Naive thymus-derived CD4-positive, alpha-beta T cell (primary cell): ENCODE measurements at regions not wholly inside any gene's neighbourhood (a gene's known extent, or its start where the extent isn't known, plus 50 kb on each side); places are given as distances from the start of the nearest gene placed in this dataset.

ENCODE experiments used
- ATAC-seq: fragments of 150-1000 bp; cut with Tn5 transposase; 2 replicates; pipeline ENCODE4 v1.10.0; 2021; ENCODE audit warnings: mild to moderate bottlenecking, moderate library complexity
- CTCF ChIA-PET: fragments of 350-600 bp; sonication (Branson Sonifier 250); formaldehyde crosslinking; loops from one replicate; lab custom pipeline; 2021; ENCODE audit warnings: antibody characterized with exemption; lab: Charles Lee
- POLR2A ChIA-PET: fragments of 350-600 bp; sonication (Branson Sonifier 250); formaldehyde crosslinking; loops from one replicate; lab custom pipeline; 2021; ENCODE audit warnings: antibody characterized with exemption, inconsistent platforms; lab: Charles Lee
- DNase-seq, 9 donors: peaks; one replicate each; pipeline versions ENCODE4 v3.0.0 to v3.0.0-alpha.2; 2020 to 2022; ENCODE audit warnings: mixed read lengths in 1 of 9
- H3K27ac ChIP-seq: one replicate; pipeline ENCODE4 v1.7.0; 2013; ENCODE audit warnings: mild to moderate bottlenecking, low read depth, low read length, moderate library complexity
- H3K27me3 ChIP-seq, 2 donors: one replicate each; pipeline ENCODE4 v1.7.0; 2013; ENCODE audit warnings: low read length in 2 of 2, mild to moderate bottlenecking in 2 of 2, moderate library complexity in 2 of 2; ENCODE audit not compliant: control insufficient read depth in 2 of 2, insufficient read depth in 2 of 2
- H3K36me3 ChIP-seq, 3 experiments: 1 replicate in 2 of 3; 2 replicates in 1 of 3; pipeline ENCODE4 v1.7.0; 2013; ENCODE audit warnings: low read length in 3 of 3, mild to moderate bottlenecking in 3 of 3, moderate library complexity in 1 of 3; ENCODE audit not compliant: insufficient read depth in 3 of 3, control insufficient read depth in 2 of 3
- H3K4me1 ChIP-seq, 2 donors: one replicate each; pipeline ENCODE4 v1.7.0; 2013; ENCODE audit warnings: low read length in 2 of 2, mild to moderate bottlenecking in 2 of 2, moderate library complexity in 1 of 2; ENCODE audit not compliant: control insufficient read depth in 2 of 2, insufficient read depth in 2 of 2
- H3K4me3 ChIP-seq: 2 replicates; pipeline ENCODE4 v1.7.0; 2013; ENCODE audit warnings: mild to moderate bottlenecking, low read length
- H3K9me3 ChIP-seq, 3 experiments: 1 replicate in 2 of 3; 2 replicates in 1 of 3; pipeline ENCODE4 v1.7.0; 2013; ENCODE audit warnings: low read length in 3 of 3; ENCODE audit not compliant: control insufficient read depth in 2 of 3
- H3K27ac Mint-ChIP-seq, 9 donors: one replicate each; pipeline ENCODE4 v1.8.0; 2020 to 2022; ENCODE audit warnings: mixed read lengths in 9 of 9, mild to moderate bottlenecking in 8 of 9, moderate library complexity in 5 of 9, inconsistent platforms in 2 of 9
- H3K27me3 Mint-ChIP-seq, 5 donors: one replicate each; pipeline ENCODE4 v1.8.0; 2021 to 2022; ENCODE audit warnings: mixed read lengths in 5 of 5, mild to moderate bottlenecking in 1 of 5
- H3K36me3 Mint-ChIP-seq, 5 donors: one replicate each; pipeline ENCODE4 v1.8.0; 2020 to 2022; ENCODE audit warnings: mixed read lengths in 5 of 5, mild to moderate bottlenecking in 3 of 5, inconsistent platforms in 1 of 5
- H3K4me1 Mint-ChIP-seq, 7 donors: one replicate each; pipeline ENCODE4 v1.8.0; 2020 to 2022; ENCODE audit warnings: mixed read lengths in 7 of 7, mild to moderate bottlenecking in 3 of 7, inconsistent platforms in 1 of 7
- H3K4me3 Mint-ChIP-seq, 10 donors: one replicate each; pipeline ENCODE4 v1.8.0; 2020 to 2022; ENCODE audit warnings: mild to moderate bottlenecking in 10 of 10, mixed read lengths in 10 of 10, moderate library complexity in 6 of 10, inconsistent platforms in 2 of 10
- H3K9me3 Mint-ChIP-seq, 11 donors: one replicate each; pipeline ENCODE4 v1.8.0; 2020 to 2022; ENCODE audit warnings: mixed read lengths in 11 of 11, mild to moderate bottlenecking in 4 of 11, inconsistent platforms in 1 of 11, moderate library complexity in 1 of 11
- intact Hi-C, 2 donors: fragments of 100-400 bp; cut with micrococcal nuclease; formaldehyde crosslinking; loops; one replicate each; pipeline ENCODE4 v1.15.1; 2023

GRCh38 chr6:85026021-85026420 is 261.6 kb upstream of the TBX18 start:
- Mint-ChIP-seq H3K4me1 (no peaks in the 10 kb centered on the region), H3K4me3 (no peak overlapping the region), H3K27ac (no peak overlapping the region), H3K9me3 (peaks cover 0 to 6% (median 0%) of the 10 kb centered on the region in 11 donors), H3K27me3 (no peaks in the 10 kb centered on the region), H3K36me3 (no peaks in the 10 kb centered on the region)
- Histone ChIP-seq H3K4me3 (no peak overlapping the region), H3K27me3 (no peaks in the 10 kb centered on the region), H3K9me3 (peaks cover 0 to 3% (median 0%) of the 10 kb centered on the region in 3 experiments), H3K36me3 (no peaks in the 10 kb centered on the region), H3K27ac (no peak overlapping the region), H3K4me1 (no peaks in the 10 kb centered on the region)
- intact Hi-C loops, result no loop called here
- ChIA-PET CTCF (no interaction called here), POLR2A (interaction anchor here (0.6 kb wide), 1 partner anchor 1006 kb away, joined by 3 read pairs; no protein-coding TSS in a partner anchor)
- ATAC-seq, result no peak
- DNase-seq, result no peak

DNA sequence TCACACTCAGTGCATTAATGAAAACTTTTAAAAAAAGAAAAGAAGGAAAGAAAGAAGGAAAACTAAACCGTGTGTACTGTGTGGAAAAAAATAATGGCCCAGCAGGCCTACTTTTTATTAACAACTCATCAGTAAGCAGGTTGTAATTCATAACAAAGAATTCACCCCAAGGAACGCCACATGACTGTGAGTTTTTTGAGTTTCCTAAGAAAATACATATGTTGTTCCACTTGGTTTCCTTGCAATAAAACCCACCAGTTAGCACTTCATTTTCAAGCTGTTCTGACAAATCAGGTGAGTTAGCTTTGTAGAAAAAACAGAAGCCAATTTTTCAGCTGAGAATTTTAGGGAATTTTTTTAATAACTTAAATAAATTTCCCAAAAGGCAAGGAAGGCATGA is 259.3 kb upstream of the TBX18 start:
- Histone ChIP-seq H3K27me3 (no peaks in the 10 kb centered on the region), H3K9me3 (no peaks in the 10 kb centered on the region), H3K36me3 (no peaks in the 10 kb centered on the region), H3K4me3 (no peak overlapping the region), H3K27ac (no peak overlapping the region), H3K4me1 (no peaks in the 10 kb centered on the region)
- ChIA-PET POLR2A (no interaction called here), CTCF (no interaction called here)
- Mint-ChIP-seq H3K27ac (no peak overlapping the region), H3K4me3 (no peak overlapping the region), H3K36me3 (no peaks in the 10 kb centered on the region), H3K27me3 (no peaks in the 10 kb centered on the region), H3K4me1 (no peaks in the 10 kb centered on the region), H3K9me3 (peaks cover 0 to 5% (median 0%) of the 10 kb centered on the region in 11 donors)
- intact Hi-C loops, result no loop called here
- ATAC-seq (no peak), DNase-seq (no peak)

DNA sequence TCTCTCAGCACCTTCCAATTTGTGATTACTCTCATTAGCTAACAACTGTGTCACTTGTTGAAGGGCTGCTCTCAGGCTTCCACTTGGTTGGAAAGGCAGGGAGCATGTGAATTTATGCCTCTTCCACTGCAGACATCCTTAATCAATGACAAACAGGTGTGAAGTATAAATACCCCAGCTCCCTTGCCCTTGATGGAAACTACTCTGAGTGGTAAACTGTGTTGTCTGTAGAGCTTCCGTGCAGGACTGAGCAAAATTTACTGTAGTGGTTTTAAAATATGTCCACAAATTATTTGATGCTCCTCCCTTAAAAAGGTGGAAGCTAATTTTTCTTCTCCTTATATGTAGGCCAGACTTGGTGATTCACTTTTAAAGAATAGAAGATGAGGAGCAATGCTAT is 253.0 kb upstream of the TBX18 start:
- Histone ChIP-seq H3K9me3 (no peaks in the 10 kb centered on the region), H3K4me1 (no peaks in the 10 kb centered on the region), H3K27me3 (no peaks in the 10 kb centered on the region), H3K27ac (no peak overlapping the region), H3K36me3 (no peaks in the 10 kb centered on the region), H3K4me3 (no peak overlapping the region)
- ATAC-seq (no peak), DNase-seq (no peak)
- intact Hi-C loops, result no loop called here
- Mint-ChIP-seq H3K4me3 (no peak overlapping the region), H3K27me3 (peaks cover 0 to 9% (median 7%) of the 10 kb centered on the region in 5 donors), H3K36me3 (peaks cover 0 to 6% (median 0%) of the 10 kb centered on the region in 5 donors), H3K9me3 (peaks cover 0 to 6% (median 2%) of the 10 kb centered on the region in 11 donors), H3K4me1 (no peaks in the 10 kb centered on the region), H3K27ac (no peak overlapping the region)
- POLR2A ChIA-PET, result no interaction called here
- CTCF ChIA-PET, result no interaction called here

DNA sequence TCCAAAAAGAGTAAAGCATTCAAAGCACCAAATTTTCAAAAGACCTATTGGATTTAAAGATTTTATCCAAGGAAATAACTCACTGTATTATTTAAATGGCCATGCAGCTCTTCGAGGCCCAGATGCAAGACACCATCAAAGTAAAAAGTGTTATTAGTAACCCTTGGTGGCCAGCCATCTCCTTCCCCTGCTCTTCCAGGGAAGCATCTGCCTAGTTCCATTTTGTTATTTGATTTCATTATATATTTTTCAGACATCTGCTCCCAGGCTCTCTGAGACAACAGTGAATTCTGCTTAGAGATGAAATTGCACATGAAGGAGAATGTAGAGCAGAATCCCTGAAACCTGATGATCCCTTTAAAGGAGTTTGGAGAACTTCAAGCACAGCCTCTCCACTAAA is 252.3 kb upstream of the TBX18 start:
- Mint-ChIP-seq H3K27ac (no peak overlapping the region), H3K27me3 (peaks cover 0 to 9% (median 7%) of the 10 kb centered on the region in 5 donors), H3K4me1 (no peaks in the 10 kb centered on the region), H3K9me3 (peaks cover 0 to 6% (median 2%) of the 10 kb centered on the region in 11 donors), H3K4me3 (no peak overlapping the region), H3K36me3 (peaks cover 0 to 6% (median 0%) of the 10 kb centered on the region in 5 donors)
- Histone ChIP-seq H3K27me3 (no peaks in the 10 kb centered on the region), H3K9me3 (no peaks in the 10 kb centered on the region), H3K36me3 (no peaks in the 10 kb centered on the region), H3K4me3 (no peak overlapping the region), H3K27ac (no peak overlapping the region), H3K4me1 (no peaks in the 10 kb centered on the region)
- DNase-seq (no peak), ATAC-seq (no peak)
- CTCF ChIA-PET, result no interaction called here
- intact Hi-C loops, result no loop called here
- POLR2A ChIA-PET, result interaction anchor here (0.7 kb wide), 1 partner anchor 917 kb away, joined by 3 read pairs; no protein-coding TSS in a partner anchor

- intact Hi-C loops, result no loop called here
- Mint-ChIP-seq H3K36me3 (peaks cover 0 to 6% (median 0%) of the 10 kb centered on the region in 5 donors), H3K27ac (no peak overlapping the region), H3K27me3 (peaks cover 0 to 9% (median 7%) of the 10 kb centered on the region in 5 donors), H3K4me3 (no peak overlapping the region), H3K9me3 (peaks cover 0 to 6% (median 2%) of the 10 kb centered on the region in 11 donors), H3K4me1 (no peaks in the 10 kb centered on the region)
- ChIA-PET POLR2A (no interaction called here), CTCF (no interaction called here)
- Histone ChIP-seq H3K36me3 (no peaks in the 10 kb centered on the region), H3K9me3 (no peaks in the 10 kb centered on the region), H3K4me3 (no peak overlapping the region), H3K4me1 (no peaks in the 10 kb centered on the region), H3K27ac (no peak overlapping the region), H3K27me3 (no peaks in the 10 kb centered on the region)
- ATAC-seq, result no peak
- DNase-seq, result no peak
Observed at GRCh38 chr6:85015396-85015990, 251.1 kb upstream of the TBX18 start.

- ChIA-PET POLR2A (no interaction called here), CTCF (no interaction called here)
- ATAC-seq (no peak), DNase-seq (no peak)
- H3K27me3 Mint-ChIP-seq, result peaks cover 0 to 14% (median 7%) of the 10 kb centered on the region in 5 donors
- intact Hi-C loops, result no loop called here
- H3K9me3 Mint-ChIP-seq, result peaks cover 0 to 6% (median 3%) of the 10 kb centered on the region in 11 donors
- Histone ChIP-seq H3K9me3 (no peaks in the 10 kb centered on the region), H3K4me3 (no peak overlapping the region), H3K27me3 (no peaks in the 10 kb centered on the region), H3K36me3 (no peaks in the 10 kb centered on the region), H3K27ac (no peak overlapping the region), H3K4me1 (no peaks in the 10 kb centered on the region)
- no peaks in the 10 kb centered on the region for H3K4me1 Mint-ChIP-seq
- no peak overlapping the region for H3K4me3 Mint-ChIP-seq
- H3K27ac Mint-ChIP-seq, result no peak overlapping the region
- peaks cover 0 to 6% (median 0%) of the 10 kb centered on the region in 5 donors for H3K36me3 Mint-ChIP-seq
Observed at GRCh38 chr6:85010865-85011264, 246.5 kb upstream of the TBX18 start.
